SK-N-SH (cell line): ENCODE measurements at regions not wholly inside any gene's neighbourhood (a gene's known extent, or its start where the extent isn't known, plus 50 kb on each side); places are given as distances from the start of the nearest gene placed in this dataset.

Experiments used
- CTCF ChIP-seq: fragments of 200-600 bp; sonication (generic); IDR thresholded peaks from 2 replicates; pipeline ENCODE4 v1.6.1; 2017; ENCODE audit warnings: antibody characterized with exemption, mild to moderate bottlenecking, moderate library complexity
- EZH2phosphoT487 ChIP-seq: fragments of 200-600 bp; sonication (generic); IDR thresholded peaks from 2 replicates; pipeline ENCODE4 v1.6.1; 2017; ENCODE audit warnings: low read depth, mixed run types, mild to moderate bottlenecking, antibody characterized with exemption, moderate library complexity, borderline replicate concordance
- JUND ChIP-seq: IDR thresholded peaks from 2 replicates; pipeline ENCODE4 v1.4.0; 2012
- MAX ChIP-seq: IDR thresholded peaks from 2 replicates; pipeline ENCODE4 v1.4.0; 2012; ENCODE audit warnings: low read depth
- MEF2A ChIP-seq: IDR thresholded peaks from 2 replicates; pipeline ENCODE4 v1.4.0; 2012; ENCODE audit warnings: low read depth, borderline replicate concordance
- MXI1 ChIP-seq: IDR thresholded peaks from 2 replicates; pipeline ENCODE4 v1.6.1; 2012; ENCODE audit warnings: mild to moderate bottlenecking, low read depth, low read length, improper control_type of control experiment
- RCOR1 ChIP-seq: fragments of 150-350 bp; IDR thresholded peaks from 2 replicates; pipeline ENCODE4 v1.6.1; 2017; ENCODE audit warnings: antibody characterized with exemption, low read length
- RFX5 ChIP-seq: IDR thresholded peaks from 2 replicates; pipeline ENCODE4 v1.6.1; 2012; ENCODE audit warnings: mild to moderate bottlenecking, improper control_type of control experiment, low read length
- USF2 ChIP-seq: fragments of 150-350 bp; IDR thresholded peaks from 2 replicates; pipeline ENCODE4 v1.6.1; 2017; ENCODE audit warnings: antibody characterized with exemption, low read length, low read depth, borderline replicate concordance

GRCh38 chr10:37563107-37563714, 294.2 kb downstream of the ZNF248 start:
- TF ChIP-seq CTCF (no peak), USF2 (no peak), RCOR1 (no peak), MAX (no peak), JUND (no peak), MXI1 (no peak), RFX5 (no peak), MEF2A (no peak), EZH2phosphoT487 (no peak)
